ENCODE measurements at regions not wholly inside any gene's neighbourhood (a gene's known extent, or its start where the extent isn't known, plus 50 kb on each side); places are given as distances from the start of the nearest gene placed in this dataset.
A peak's percentile ranks its signal among the peaks of the same experiment; 100 is the strongest.
"Not testable (repeated sequence)": the region's sequence is repeated elsewhere in the genome, so short reads cannot be mapped to it uniquely, and the experiment has no call there.

DNA sequence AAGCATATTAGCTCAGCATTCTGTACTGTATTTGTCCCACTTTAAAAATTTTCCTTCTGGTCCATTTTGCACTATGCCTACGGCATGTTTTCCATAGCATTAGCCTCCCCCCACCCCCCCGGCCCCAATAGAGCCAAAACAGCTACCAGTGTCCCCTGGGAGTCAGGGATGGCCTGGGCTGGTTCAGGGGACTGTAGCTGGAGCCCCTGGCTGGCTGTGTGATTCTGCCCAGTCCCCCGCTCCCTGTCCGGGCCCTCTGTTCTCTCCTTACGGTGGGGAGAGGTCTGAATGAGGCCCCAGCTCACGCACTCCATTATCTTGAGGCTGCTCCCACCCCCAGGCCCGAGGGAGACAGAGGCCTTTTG is 70.1 kb downstream of the KLF15 start:
- no peak overlapping the region for H3K27ac Mint-ChIP-seq
- peaks cover 28% of the 10 kb centered on the region for H3K27me3 ChIP-seq
- peaks cover 4% of the 10 kb centered on the region for H3K9me3 Mint-ChIP-seq
- peaks cover 27% of the 10 kb centered on the region for H3K4me1 ChIP-seq
- peak overlapping the region; percentile 91 for H2AFZ ChIP-seq (replicated peaks)
- H3K9me3 ChIP-seq (ENCODE audit: low read depth), result no peaks in the 10 kb centered on the region
- H3F3A ChIP-seq (ENCODE audit: low read depth), result peaks cover 37% of the 10 kb centered on the region
- peaks cover 2% of the 10 kb centered on the region for H3K27me3 Mint-ChIP-seq (ENCODE audit: insufficient read depth, low read depth)
- DNase-seq (ENCODE audit: low spot score), result no peak
- H3K36me3 Mint-ChIP-seq, result no peaks in the 10 kb centered on the region
- no peaks in the 10 kb centered on the region for H3K36me3 ChIP-seq
- no peak overlapping the region for H3K9ac ChIP-seq
- H3K4me3 ChIP-seq, result peak overlapping the region; percentile 43
- no peaks in the 10 kb centered on the region for H3K79me2 ChIP-seq (ENCODE audit: low read depth)
- peak overlapping the region; percentile 76 for H3K4me2 ChIP-seq
- no peak overlapping the region for H3K27ac ChIP-seq
- peaks cover 47% of the 10 kb centered on the region for H3K4me1 Mint-ChIP-seq
- TF ChIP-seq EZH2phosphoT487 (IDR thresholded peaks at IDR 0.05) (no peak), EZH2 (IDR thresholded peaks at IDR 0.05) (no peak)
- TF ChIP-seq, protein P1, sequence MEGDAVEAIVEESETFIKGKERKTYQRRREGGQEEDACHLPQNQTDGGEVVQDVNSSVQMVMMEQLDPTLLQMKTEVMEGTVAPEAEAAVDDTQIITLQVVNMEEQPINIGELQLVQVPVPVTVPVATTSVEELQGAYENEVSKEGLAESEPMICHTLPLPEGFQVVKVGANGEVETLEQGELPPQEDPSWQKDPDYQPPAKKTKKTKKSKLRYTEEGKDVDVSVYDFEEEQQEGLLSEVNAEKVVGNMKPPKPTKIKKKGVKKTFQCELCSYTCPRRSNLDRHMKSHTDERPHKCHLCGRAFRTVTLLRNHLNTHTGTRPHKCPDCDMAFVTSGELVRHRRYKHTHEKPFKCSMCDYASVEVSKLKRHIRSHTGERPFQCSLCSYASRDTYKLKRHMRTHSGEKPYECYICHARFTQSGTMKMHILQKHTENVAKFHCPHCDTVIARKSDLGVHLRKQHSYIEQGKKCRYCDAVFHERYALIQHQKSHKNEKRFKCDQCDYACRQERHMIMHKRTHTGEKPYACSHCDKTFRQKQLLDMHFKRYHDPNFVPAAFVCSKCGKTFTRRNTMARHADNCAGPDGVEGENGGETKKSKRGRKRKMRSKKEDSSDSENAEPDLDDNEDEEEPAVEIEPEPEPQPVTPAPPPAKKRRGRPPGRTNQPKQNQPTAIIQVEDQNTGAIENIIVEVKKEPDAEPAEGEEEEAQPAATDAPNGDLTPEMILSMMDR (IDR thresholded peaks at IDR 0.05), result no peak
- H4K20me1 ChIP-seq (ENCODE audit: low read depth), result no peaks in the 10 kb centered on the region
- H3K4me3 Mint-ChIP-seq, result peak overlapping the region; percentile 72

DNA sequence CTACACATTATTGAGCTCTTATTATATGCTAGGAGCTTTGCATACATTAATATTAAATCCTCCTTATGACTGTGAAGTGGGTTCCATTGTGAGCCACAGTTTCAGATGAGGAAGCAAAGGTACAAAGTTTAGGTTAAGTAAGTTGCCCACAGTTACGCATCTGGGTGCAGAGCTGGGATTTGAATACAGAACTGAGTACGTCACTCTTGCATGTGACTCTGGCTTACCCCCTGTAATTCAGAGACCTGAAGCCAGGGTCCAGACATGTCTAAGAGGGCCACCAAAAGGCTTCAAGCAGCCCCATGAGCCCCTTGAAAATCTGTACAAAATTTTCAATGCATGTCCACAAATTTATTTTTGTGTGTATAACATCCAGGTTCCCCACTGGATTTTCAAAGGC is 71.8 kb downstream of the KLF15 start:
- Mint-ChIP-seq H3K36me3 (no peaks in the 10 kb centered on the region), H3K27ac (no peak overlapping the region), H3K9me3 (peaks cover 4% of the 10 kb centered on the region), H3K27me3 (ENCODE audit: insufficient read depth, low read depth) (peaks cover 2% of the 10 kb centered on the region), H3K4me3 (no peak overlapping the region), H3K4me1 (peaks cover 32% of the 10 kb centered on the region)
- no peak overlapping the region for H3K4me2 ChIP-seq
- no peaks in the 10 kb centered on the region for H3K36me3 ChIP-seq
- H3K9me3 ChIP-seq (ENCODE audit: low read depth), result no peaks in the 10 kb centered on the region
- H3K27me3 ChIP-seq, result peaks cover 28% of the 10 kb centered on the region
- no peak for TF ChIP-seq EZH2phosphoT487 (IDR thresholded peaks at IDR 0.05)
- no peak for TF ChIP-seq EZH2 (IDR thresholded peaks at IDR 0.05)
- TF ChIP-seq, protein P1 (IDR thresholded peaks at IDR 0.05), result no peak
- no peak overlapping the region for H2AFZ ChIP-seq (replicated peaks)
- no peak overlapping the region for H3K27ac ChIP-seq
- H3K4me1 ChIP-seq, result peaks cover 25% of the 10 kb centered on the region
- DNase-seq (ENCODE audit: low spot score), result no peak
- H3K9ac ChIP-seq, result no peak overlapping the region
- H3K79me2 ChIP-seq (ENCODE audit: low read depth), result no peaks in the 10 kb centered on the region
- peaks cover 37% of the 10 kb centered on the region for H3F3A ChIP-seq (ENCODE audit: low read depth)
- no peaks in the 10 kb centered on the region for H4K20me1 ChIP-seq (ENCODE audit: low read depth)
- no peak overlapping the region for H3K4me3 ChIP-seq

DNA sequence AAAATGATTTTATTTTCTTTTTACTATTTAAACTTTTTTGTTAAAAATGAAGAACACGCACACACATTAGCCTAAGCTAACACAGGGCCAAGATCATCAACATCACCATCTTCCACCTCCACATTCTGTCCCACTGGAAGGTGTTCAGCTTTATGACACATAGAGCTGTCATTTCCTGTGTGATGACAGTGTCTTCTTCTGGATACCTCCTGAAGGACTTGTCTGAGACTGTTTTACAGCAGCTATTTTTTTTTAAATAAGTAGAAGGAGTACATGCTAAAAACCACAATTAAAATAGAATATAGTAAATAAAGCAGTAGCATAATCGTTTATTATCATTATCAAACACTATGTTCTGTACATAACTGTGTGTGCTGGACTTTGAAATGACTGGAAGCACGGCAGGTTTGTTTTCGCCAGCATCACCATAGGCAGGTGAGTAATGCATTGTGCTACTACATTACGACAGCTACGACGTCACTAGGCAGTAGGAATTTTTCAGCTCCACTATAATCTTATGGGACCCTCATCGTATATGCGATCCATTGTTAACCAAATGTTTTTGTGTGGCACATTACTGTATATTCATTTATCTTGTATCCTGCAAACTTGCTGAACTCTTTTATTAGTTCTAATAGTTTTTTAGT is 72.8 kb downstream of the KLF15 start:
- no peak overlapping the region for H3K27ac ChIP-seq
- H3K9me3 ChIP-seq (ENCODE audit: low read depth), result no peaks in the 10 kb centered on the region
- Mint-ChIP-seq H3K4me3 (no peak overlapping the region), H3K27me3 (ENCODE audit: insufficient read depth, low read depth) (peaks cover 2% of the 10 kb centered on the region), H3K9me3 (peaks cover 4% of the 10 kb centered on the region), H3K4me1 (peaks cover 24% of the 10 kb centered on the region), H3K27ac (no peak overlapping the region), H3K36me3 (no peaks in the 10 kb centered on the region)
- no peak overlapping the region for H3K4me3 ChIP-seq
- H4K20me1 ChIP-seq (ENCODE audit: low read depth), result no peaks in the 10 kb centered on the region
- no peaks in the 10 kb centered on the region for H3K36me3 ChIP-seq
- no peak overlapping the region for H2AFZ ChIP-seq (replicated peaks)
- peaks cover 30% of the 10 kb centered on the region for H3F3A ChIP-seq (ENCODE audit: low read depth)
- H3K79me2 ChIP-seq (ENCODE audit: low read depth), result no peaks in the 10 kb centered on the region
- peaks cover 18% of the 10 kb centered on the region for H3K4me1 ChIP-seq
- H3K9ac ChIP-seq, result no peak overlapping the region
- DNase-seq (ENCODE audit: low spot score), result no peak
- no peak overlapping the region for H3K4me2 ChIP-seq
- no peak for TF ChIP-seq EZH2phosphoT487 (IDR thresholded peaks at IDR 0.05)
- TF ChIP-seq EZH2 (IDR thresholded peaks at IDR 0.05), result no peak
- TF ChIP-seq, protein P1 (IDR thresholded peaks at IDR 0.05), result no peak
- H3K27me3 ChIP-seq, result peaks cover 18% of the 10 kb centered on the region

DNA sequence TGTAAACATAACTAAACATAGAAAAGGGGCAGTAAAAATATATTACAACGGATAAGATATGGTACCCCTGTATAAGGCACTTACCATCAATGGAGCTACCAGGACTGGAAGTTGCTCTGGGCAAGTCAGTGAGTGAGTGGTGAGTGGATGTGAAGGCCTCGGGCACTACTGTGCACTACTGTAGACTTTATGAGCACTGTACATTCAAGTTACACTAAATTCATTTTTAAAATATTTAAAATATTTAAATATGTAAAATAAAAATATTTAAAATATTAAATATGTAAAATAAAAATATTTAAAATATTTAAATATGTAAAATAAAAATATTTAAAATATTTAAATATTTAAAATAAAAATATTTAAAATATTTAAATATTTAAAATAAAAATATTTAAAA is 73.6 kb downstream of the KLF15 start:
- not testable (repeated sequence) for H3K9me3 Mint-ChIP-seq; H3K4me3 Mint-ChIP-seq; H3K4me2 ChIP-seq; H3K27ac ChIP-seq; H3K27me3 Mint-ChIP-seq (ENCODE audit: insufficient read depth, low read depth); H3K4me3 ChIP-seq; H3K79me2 ChIP-seq (ENCODE audit: low read depth); H3K9me3 ChIP-seq (ENCODE audit: low read depth); H3K27ac Mint-ChIP-seq; H2AFZ ChIP-seq (replicated peaks); H4K20me1 ChIP-seq (ENCODE audit: low read depth); H3K36me3 ChIP-seq; H3K36me3 Mint-ChIP-seq; DNase-seq (ENCODE audit: low spot score); H3K9ac ChIP-seq
- Histone ChIP-seq H3F3A (ENCODE audit: low read depth) (peaks cover 23% of the 10 kb centered on the region), H3K27me3 (peaks cover 11% of the 10 kb centered on the region), H3K4me1 (peaks cover 17% of the 10 kb centered on the region)
- H3K4me1 Mint-ChIP-seq, result peaks cover 19% of the 10 kb centered on the region
